Dermis blood vessel endothelial cell (primary cell): ENCODE measurements at regions not wholly inside any gene's neighbourhood (a gene's known extent, or its start where the extent isn't known, plus 50 kb on each side); places are given as distances from the start of the nearest gene placed in this dataset.

Experiments
- DNase-seq: peaks from one replicate; pipeline ENCODE4 v3.0.0; 2010

DNA sequence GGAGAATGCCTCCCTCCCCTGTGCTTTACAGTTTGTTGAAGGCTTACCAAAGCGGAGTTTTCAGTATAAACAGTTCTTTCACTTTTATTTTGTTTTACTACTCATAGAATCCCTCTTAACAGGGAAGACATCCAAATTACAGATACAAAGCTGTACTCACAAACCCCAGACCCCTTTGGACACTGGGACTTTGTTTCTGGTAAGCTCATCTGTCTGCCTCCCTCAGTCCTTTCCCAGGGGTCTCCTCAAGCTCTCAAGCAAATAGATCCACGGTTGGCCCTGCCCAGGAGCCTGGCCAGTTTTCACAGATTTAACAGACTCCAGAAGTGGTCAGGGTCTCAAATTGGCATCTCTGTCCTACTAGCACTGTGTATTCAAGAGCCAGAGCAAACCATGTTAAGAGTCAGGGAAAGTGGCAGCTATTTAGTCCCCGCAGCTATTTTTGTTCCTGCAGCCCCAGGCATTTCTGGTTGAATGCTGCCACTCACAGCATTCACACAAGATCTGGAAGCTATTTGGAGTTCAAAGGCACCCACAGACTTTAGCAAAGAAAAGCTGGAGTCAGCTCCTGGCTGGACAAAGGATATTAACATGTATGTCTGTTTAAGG is 54.2 kb downstream of the TMEM100 start:
- no peak for DNase-seq

DNA sequence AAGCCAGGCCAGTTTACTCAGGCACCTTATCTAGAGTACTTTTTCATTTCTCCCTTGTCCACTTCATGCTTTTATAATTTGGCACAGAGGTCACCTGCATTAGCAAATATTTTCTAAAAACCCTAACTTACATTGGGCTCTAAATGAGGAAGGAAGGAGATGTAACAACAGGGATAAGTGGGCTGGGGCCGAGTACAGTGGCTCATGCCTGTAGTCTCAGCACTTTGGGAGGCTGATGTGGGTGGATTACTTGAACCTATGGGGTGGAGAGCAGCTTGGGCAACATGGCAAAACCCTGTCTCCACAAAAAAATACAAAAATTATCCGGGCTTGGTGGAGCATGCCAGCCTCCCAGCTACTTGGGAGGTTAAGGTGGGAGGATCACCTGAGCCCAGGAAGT is 55.9 kb downstream of the TMEM100 start:
- DNase-seq, result no peak

DNA sequence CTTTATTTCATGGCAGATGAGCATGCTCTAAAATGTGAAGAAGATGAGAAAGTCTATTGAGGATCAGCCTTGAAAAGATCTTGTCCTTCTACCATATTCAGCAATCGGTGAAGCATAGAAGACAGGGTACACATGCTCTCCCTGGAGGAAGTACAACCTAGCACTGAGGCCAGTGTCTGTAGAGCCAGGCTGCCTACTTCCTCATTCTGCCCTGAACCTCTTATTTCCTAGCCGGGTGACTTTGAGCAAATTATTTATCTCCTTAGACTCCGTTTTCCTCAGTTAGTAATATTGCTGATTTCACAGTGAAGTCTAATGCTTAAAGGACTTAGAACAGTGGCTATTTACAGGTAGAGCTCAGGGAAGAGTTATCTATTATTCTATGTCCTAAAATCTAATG is 58.4 kb downstream of the TMEM100 start:
- DNase-seq, result no peak

DNA sequence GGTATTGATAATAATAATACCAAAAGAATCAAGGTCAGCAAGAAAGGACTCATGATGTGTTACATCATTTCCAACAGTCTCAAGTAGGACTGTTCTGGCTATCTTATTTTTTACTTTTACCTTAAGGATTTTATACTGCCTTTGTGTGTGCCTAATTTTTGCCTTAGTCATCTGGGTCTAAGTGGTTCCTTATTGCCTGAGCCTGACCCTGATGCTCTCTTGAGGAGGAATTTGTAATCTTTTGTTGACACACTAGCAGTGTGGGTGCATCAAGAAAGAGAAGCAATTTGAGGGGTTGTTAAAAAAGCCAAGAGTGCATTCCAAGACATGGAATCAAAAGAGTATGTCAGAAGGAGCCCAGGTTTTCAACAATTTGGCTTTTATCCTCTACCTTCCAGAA is 59.3 kb downstream of the TMEM100 start:
- no peak for DNase-seq

DNA sequence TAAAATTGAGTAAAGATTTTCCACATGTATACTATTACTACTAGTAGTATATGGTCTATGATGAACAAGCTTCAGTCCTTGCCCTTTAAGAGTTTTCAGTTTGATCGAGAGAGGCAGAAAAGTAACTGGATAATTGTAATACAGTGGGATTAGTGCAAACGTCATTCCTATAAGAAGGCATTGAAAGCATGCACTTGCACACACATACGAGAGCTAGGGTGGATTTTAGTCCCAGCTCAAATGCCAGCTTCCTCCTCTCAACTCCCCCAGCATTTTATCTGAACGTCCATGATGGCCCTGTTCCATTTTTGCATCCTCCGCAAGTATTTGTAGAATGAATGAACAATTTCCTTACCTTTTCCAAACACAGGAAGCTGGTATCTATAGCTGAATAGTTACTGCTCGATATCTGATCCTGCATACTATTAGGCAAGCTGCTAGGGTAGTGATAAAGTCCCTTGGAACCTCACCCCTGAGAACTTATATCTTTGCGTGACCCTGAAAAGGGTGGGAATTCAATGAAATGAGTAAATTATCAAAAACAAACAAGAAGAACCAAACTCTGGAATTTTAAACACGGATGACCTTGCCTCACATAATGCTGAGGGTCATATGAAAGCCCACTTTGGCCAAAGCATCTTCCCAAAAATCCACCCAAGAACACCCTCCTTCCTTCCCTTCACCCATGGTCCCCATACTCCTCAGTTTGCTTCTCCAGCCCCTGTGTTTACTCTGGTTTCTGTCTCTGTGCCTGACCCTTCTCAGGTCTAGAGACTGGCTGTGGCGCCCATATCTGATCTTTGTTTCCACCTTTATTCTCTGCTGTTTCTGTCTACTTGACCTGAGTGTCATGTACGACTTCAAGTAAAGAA is 60.5 kb downstream of the TMEM100 start:
- DNase-seq, result no peak

DNA sequence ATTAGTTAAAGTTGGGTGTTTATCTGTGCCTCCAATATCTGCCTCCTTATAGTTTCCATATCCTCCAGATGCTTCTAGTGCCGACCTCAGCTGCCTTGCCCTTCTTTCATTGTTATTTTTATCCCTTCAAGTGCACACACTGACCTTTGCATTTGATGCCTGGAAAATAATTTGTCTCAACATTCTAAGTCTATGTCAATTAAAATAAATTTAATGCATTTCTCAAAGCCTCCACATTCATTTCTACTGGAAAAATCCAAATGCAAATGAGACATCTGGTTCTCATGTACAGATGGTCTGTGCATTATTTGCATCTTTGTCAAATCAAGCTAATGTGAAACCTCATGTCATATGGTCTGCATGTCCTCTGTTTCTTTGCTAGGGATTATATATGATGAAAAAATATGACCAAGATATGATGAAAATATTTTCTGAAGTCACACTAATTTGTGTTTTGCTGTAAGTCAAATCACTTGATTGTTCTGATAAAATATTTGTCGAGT is 61.4 kb downstream of the TMEM100 start:
- DNase-seq, result no peak

DNA sequence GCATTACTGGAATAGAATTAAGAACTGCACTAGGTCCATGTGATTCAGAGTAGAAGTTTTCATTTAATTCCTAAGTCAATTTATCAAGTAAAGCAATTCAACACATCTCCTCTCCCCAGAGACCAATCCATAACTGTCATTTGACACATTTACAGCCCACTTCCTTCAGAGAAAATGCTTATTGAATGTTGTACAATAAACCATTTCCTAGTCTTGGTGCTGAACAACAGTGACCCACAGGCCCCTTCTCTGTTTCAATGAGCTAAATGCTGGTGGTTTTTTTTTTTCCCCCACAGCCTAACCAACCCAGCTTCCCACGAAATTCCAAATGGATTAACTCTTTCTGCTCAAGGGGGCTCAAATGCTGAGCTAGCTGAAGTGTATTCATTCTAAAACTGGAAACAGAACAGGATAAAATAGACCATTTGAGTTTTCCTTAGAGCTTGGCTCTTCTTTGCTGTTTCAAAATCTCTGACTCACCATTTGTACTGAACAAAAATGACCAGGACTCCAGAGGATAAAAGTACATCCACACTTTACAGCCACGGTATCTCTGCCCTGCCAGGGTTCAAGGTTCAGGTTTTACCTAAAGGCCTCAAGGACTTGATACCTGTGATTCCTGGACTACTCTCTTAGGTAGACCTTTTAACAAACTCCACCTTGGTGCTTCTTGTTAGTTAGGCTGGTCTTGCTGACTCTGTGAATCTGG is 62.3 kb downstream of the TMEM100 start:
- DNase-seq, result peak; percentile 73

DNA sequence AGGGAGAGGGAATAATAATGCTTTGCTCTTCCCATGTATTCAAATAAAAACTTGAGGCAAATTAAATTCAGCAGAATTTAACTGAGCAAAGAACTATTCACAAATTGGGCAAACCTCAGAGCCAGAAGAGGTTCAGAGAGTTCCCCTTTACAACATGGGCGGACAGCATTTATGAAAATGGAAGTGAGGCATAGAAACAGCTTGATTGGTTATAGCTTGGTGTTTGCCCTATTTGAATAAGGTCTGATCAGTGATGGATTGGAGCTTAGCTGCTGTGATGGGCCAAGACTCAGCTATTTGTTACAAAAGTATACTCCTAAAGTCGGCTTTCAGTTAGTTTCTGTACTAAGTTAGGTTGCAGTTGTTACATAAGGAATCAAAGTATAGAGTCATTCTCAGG is 63.0 kb downstream of the TMEM100 start:
- DNase-seq, result no peak

DNA sequence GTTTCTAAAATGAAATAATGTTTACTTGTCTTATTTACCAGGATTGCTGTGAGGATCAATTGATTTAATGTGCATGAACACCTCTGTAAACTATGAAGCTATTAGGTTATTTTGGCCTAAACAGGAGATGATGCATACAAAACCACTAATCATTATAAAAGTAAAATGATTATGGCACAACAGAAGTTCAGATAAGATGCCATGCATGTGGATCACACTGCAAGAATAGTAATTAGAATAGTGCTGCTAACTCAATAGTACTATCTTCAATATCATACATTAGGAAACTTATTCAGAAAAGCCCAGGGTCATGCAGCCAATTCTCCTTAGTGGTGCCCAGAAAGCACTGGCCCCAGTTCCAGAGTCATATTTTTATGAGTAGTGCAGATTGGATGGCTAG is 66.9 kb downstream of the TMEM100 start:
- no peak for DNase-seq

DNA sequence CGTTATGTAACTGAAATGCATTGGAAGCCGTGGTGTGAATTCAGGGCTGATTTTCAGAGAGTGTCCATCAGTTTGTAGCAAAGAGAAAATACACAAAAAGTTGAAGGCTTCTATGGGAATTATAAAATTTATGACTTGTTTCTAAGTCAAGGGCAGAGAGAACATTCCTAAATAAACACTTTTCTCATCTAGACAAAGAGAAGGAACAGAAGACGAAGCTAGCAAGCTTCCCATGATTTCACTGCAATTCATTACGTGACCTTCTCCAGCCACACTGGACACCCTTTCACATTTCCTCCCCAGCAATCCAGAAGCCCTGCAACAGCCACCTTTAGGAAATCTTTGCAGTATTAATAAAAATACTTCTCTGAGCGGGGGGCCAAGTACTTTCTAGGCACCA is 67.8 kb downstream of the TMEM100 start:
- no peak for DNase-seq

DNA sequence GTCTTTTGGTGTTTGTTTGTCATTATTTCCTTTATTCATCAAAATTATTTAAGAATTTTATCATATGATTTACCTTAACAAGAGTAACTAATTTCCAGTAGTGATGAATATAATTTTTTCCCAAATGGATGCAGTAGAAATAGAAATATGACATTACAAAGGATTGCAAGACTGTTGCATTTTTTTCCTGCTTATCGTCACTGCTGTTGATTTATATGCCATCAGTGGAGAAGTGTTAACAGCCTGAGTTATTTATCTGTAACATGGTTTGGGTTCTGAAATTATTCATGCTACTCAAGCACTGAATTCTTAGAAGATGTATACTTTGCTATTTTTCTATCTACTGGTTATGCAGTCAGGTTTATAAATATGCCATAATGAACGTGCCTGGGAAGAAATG is 68.6 kb downstream of the TMEM100 start:
- no peak for DNase-seq

DNA sequence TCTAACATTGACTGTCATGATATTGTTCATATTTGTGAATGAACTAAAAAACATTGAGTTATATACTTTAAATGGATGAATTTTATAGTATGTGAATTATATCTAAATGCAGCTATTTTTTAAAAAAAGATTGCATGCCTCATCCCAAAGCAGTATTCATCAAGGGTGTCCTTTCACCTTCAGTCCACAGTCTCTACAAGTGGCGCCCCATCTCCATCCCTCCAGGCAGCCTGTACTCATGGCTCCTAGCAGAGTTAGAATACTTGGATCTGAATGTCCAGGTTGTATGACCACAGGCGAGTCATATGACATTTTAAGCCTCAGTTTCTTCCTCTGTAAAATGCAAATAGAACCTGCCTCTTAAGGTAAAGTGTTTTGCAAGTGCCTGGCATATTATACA is 69.8 kb downstream of the TMEM100 start:
- DNase-seq, result no peak

DNA sequence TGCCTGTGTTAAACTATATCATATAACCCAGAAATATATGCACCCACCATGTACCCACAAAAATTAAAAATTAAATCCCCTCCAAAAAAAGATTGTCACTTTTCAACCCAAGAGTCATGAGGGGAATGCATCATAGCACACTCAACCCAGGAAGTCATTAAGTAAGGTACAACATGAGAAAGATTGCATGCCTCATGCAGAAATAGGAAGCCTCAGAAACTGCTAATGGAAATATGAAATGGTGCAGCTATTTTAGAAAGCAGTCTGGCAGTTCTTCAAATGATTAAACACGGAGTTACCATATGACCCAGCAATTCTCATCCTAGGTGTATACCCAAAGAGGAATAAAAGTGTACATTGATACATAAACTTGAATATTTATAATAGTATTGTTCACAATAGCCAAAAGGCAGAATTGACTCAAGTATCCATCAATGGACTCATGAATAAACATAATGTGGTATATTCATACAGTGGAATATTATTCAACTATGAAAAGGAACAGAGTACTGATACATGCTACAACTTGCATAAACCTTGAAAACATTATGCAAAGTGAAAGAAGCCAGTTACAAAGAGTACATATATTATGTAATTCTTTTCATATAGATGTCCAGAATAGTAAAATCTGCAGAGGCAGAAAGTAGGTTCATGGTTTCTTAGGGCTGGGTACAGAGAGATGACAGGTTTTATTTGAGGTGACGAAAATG is 70.4 kb downstream of the TMEM100 start:
- no peak for DNase-seq

DNA sequence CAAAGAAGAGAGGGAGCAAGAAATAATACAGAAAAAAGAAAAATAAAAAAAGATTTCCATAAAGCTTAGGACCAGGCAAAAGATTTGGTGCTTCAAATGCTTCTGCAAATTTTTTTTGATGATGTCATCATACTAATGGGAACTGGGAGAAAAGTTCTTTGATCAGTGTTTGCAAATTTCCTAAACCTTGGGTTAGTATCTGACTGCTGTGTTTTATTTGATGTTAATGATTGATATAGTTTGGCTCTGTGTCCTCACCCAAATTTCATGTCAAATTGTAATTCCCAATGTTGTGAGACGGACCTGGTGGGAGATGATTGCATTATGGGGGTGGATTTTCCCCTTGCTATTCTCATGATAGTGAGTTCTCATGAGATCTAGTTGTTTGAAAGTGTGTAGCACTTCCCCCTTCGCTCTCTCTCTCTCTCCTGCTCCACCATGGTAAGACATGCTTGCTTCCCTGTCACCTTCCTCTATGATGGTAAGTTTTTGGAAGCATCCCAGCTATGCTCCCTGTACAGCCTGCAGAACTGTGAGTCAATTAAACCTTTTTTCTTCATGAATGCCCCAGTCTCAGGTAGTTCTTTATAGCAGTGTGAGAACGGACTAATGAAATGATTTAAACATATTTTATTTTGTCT is 72.6 kb downstream of the TMEM100 start:
- DNase-seq, result no peak

DNA sequence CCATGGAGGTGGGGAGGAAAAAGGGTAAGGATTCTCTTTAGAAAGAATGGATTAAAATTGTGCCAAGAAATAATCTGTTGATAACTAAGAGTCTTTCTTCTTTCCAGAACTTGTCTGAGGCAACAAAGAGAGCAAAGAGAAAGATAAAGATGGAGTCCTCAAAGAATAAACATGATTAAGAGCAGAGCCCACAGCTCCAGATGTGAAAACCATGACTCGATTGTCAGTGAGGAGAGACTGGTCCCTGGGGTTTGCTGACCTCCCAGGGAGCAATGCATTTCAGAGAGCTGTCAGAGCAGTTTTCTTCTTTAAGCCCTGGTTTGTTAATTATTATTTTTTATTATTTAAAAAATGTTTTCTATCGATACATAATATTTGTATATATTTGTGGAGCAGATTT is 74.6 kb downstream of the TMEM100 start:
- DNase-seq, result no peak

DNA sequence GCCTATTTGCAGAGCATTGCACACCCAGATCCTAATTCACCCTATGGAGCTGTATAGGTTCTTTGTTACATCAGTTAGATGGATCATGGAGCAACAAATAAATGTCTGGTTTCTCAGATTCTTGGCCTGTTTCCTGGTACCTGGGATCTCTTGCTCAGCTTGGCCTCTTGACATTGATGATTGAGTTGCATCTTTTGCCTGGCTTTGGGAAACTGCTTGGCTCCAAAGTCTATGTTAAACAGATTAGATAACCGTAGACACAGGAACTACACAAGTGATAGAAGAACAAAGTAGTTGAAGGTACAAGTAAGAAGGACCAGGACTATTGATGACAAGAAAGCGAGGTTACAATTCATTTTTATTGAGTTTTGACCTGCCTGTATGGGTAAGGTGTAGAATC is 77.3 kb downstream of the TMEM100 start:
- DNase-seq, result no peak

DNA sequence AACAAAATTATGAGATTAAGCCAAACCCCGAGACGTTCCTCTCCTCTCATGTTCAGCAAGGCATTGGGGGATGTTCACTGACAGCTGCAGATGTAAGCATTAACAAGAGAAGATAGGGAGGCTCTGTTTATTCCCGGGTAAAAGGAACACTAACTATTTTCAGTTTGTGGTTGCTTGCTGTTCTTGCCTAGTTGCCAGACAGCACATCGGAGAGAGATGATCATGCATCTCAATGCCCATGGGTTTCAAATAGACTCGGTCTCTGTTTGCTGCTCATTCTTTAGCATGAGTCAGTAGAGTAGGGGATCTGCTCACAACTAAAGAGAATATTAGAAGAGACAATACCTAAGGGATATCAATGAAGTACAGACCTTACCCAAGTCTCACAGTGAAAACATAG is 78.3 kb downstream of the TMEM100 start:
- no peak for DNase-seq

DNA sequence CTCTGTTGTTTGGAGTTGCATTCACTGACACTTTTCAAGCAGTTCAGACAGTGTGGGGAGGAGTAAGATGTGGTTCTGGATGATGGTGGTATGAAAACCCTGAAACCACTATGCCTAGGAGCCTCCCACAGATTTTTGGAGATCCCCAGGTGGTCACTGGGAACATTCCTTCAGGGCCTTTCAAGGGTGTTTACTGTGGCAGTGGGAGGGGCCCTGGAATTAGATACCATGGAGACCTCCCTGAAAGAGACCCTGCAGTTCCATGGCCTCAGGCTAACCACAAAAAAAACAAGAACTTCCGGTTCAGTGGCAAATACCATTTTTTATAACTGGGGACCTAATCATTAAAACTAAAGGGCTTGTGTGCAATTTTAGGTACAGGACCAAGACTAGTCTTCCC is 79.9 kb downstream of the TMEM100 start:
- no peak for DNase-seq

DNA sequence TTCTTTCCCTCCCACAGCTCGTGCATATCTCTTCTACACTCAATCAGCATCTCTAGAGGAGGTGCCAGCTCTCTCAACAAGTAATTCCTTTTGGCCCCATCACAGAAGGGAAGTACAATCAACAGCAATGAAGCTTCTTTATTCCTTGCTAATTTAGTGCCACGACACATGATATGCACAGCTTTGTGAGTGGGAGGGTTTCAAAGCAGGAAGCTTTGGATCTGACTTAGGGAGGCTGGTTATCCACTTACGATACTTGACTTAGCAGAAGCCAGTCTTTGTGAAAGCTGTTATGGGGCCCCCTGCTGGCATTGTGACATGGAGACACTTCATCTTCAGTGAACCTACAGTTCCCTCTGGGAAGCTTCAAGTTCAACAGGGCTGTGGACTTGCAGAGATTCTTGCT is 81.0 kb downstream of the TMEM100 start:
- peak; percentile 81 for DNase-seq

DNA sequence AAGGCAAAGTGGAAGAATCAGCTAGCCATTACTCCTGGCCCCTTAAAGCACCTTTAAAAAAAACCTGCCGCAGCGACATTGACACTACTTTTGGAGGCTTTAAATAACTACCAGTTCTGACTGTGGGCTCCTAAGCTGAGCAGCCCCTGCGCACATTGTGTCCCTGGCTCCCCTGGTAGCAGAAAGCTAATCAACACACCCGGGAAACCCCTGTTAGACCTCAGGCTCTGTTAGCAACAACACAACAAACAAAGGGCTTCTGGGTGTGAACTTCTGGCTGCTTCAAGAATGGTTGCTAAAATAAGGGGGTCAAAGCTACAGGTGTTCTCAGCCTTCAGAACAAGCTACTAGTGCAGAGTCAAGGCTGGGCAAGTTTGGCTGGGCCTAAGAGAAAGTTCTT is 83.6 kb downstream of the TMEM100 start:
- no peak for DNase-seq

DNA sequence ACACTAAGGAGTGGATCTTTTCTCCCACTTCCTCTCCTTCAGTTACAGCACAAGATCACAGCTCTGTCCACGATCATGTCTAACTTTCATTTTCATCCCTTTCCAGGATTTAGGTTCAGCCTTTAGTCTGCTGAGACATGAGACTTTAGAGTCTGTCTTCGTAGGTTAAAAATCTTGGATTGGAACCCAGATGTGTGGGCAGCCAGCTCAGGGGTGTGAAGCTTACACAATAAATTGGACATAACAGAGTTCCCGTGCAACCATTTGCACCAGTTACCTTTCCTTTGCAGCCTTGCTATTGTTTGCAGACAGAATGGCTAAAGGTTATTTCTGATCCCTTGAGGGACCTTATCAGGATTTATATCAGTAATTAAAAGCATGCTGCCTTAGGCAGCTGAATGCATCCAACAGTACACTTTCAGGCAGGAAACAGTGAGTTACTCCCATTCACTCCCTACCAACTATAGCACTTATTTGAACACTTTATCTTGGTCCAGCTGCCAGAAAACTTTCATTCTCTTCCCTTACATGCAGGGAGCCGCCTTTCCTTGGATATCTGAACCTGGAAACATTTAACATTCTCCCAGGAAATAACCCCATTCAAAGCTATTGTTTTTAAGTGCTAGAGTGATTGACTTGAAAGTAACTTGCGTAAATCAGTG is 87.3 kb downstream of the TMEM100 start:
- peak; percentile 17 for DNase-seq

DNA sequence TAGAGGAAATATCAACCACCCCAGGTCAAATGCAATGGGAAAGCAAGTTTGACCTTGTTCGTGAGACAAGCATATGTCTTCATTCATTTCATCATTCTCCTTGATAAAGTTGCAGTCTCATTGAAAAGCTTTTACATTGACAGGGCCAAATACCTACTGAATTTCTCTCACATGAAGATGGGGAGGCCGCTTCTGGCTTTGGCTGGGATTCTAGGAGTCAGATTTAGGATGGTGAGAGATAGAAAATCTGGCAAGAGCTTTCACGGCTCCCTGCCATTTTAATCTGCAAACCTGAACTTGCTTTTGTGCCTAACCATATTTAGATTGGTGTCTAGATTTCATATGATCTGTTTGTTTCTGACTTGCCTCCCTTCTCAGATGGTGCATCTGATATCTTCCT is 88.0 kb downstream of the TMEM100 start:
- no peak for DNase-seq
